HEK293 (cell line): ENCODE measurements at regions not wholly inside any gene's neighbourhood (a gene's known extent, or its start where the extent isn't known, plus 50 kb on each side); places are given as distances from the start of the nearest gene placed in this dataset.

Source experiments
- REPIN1 ChIP-seq: fragments of 450-650 bp; formaldehyde crosslinking; IDR thresholded peaks from 2 replicates; pipeline ENCODE4 v1.5.1; 2017; ENCODE audit warnings: missing biosample characterization, missing genetic modification characterization, low read depth
- REST ChIP-seq: fragments of 450-650 bp; formaldehyde crosslinking; IDR thresholded peaks from 2 replicates; pipeline ENCODE4 v1.5.1; 2016; ENCODE audit warnings: missing biosample characterization, missing genetic modification characterization
- SALL2 ChIP-seq: fragments of 450-650 bp; formaldehyde crosslinking; IDR thresholded peaks from 2 replicates; pipeline ENCODE4 v1.5.0; 2017; ENCODE audit warnings: missing biosample characterization, mild to moderate bottlenecking, missing genetic modification characterization, borderline replicate concordance
- SCRT2 ChIP-seq: fragments of 450-650 bp; formaldehyde crosslinking; IDR thresholded peaks from 2 replicates; pipeline ENCODE4 v1.5.1; 2016; ENCODE audit warnings: missing biosample characterization, missing genetic modification characterization
- ZNF174 ChIP-seq: fragments of 450-650 bp; formaldehyde crosslinking; IDR thresholded peaks from 2 replicates; pipeline ENCODE4 v1.5.0; 2017; ENCODE audit warnings: missing biosample characterization, mild to moderate bottlenecking, missing genetic modification characterization
- ZNF175 ChIP-seq: fragments of 450-650 bp; formaldehyde crosslinking; IDR thresholded peaks from 2 replicates; pipeline ENCODE4 v1.5.1; 2016; ENCODE audit warnings: missing biosample characterization, missing genetic modification characterization
- ZNF292 ChIP-seq: fragments of 450-650 bp; formaldehyde crosslinking; IDR thresholded peaks from 2 replicates; pipeline ENCODE4 v1.5.1; 2016; ENCODE audit warnings: low read depth, missing biosample characterization, missing genetic modification characterization, borderline replicate concordance
- ZNF544 ChIP-seq: fragments of 450-650 bp; formaldehyde crosslinking; IDR thresholded peaks from 2 replicates; pipeline ENCODE4 v1.5.0; 2017; ENCODE audit warnings: missing biosample characterization, missing genetic modification characterization
- ZNF629 ChIP-seq: fragments of 450-650 bp; formaldehyde crosslinking; IDR thresholded peaks from 2 replicates; pipeline ENCODE4 v1.5.1; 2017; ENCODE audit warnings: missing biosample characterization, missing genetic modification characterization
- ZNF664 ChIP-seq: fragments of 450-650 bp; formaldehyde crosslinking; IDR thresholded peaks from 2 replicates; pipeline ENCODE4 v1.5.1; 2016; ENCODE audit warnings: missing biosample characterization, missing genetic modification characterization
- TF ChIP-seq, protein P1 (sequence below): fragments of 450-650 bp; formaldehyde crosslinking; IDR thresholded peaks from 2 replicates; pipeline ENCODE4 v1.5.1; 2016; ENCODE audit warnings: missing biosample characterization, missing genetic modification characterization
- TF ChIP-seq, protein P2 (sequence below): fragments of 450-650 bp; formaldehyde crosslinking; IDR thresholded peaks from 2 replicates; pipeline ENCODE4 v1.5.1; 2017; ENCODE audit warnings: missing biosample characterization, missing genetic modification characterization
- TF ChIP-seq, protein P3 (sequence below): fragments of 450-650 bp; formaldehyde crosslinking; IDR thresholded peaks from 2 replicates; pipeline ENCODE4 v1.5.1; 2016; ENCODE audit warnings: missing biosample characterization, missing genetic modification characterization, low read depth

DNA sequence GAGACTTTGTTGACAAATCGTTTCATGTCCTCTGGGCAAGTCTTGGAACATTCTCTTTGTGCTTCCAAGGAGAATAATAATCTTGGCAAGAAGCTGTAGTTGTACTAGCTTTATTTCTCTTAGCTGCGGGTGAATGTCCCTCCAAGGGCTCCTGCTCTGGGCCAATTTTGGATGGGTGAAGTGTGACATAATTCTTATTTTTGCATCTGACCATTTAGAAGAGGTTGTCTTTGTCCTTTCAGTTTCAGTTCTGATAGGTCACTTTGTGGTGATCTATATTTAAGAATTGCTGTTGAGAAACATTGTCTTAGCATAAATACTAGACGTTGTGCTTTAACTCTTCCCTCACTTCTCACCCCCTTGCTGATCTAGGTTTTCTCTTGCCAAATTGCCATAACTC is 164.8 kb upstream of the RORA start:
- TF ChIP-seq ZNF544 (tag by site-specific recombination) (no peak), SALL2 (tag by site-specific recombination) (no peak), SCRT2 (tag by site-specific recombination) (no peak), ZNF664 (tag by site-specific recombination) (no peak), REST (no peak), ZNF175 (no peak), REPIN1 (no peak), ZNF174 (tag by site-specific recombination) (no peak), ZNF629 (tag by site-specific recombination) (no peak), ZNF292 (tag by site-specific recombination) (no peak)
- TF ChIP-seq, protein P1, sequence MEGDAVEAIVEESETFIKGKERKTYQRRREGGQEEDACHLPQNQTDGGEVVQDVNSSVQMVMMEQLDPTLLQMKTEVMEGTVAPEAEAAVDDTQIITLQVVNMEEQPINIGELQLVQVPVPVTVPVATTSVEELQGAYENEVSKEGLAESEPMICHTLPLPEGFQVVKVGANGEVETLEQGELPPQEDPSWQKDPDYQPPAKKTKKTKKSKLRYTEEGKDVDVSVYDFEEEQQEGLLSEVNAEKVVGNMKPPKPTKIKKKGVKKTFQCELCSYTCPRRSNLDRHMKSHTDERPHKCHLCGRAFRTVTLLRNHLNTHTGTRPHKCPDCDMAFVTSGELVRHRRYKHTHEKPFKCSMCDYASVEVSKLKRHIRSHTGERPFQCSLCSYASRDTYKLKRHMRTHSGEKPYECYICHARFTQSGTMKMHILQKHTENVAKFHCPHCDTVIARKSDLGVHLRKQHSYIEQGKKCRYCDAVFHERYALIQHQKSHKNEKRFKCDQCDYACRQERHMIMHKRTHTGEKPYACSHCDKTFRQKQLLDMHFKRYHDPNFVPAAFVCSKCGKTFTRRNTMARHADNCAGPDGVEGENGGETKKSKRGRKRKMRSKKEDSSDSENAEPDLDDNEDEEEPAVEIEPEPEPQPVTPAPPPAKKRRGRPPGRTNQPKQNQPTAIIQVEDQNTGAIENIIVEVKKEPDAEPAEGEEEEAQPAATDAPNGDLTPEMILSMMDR (tag by site-specific recombination): no peak
- TF ChIP-seq, protein P2, sequence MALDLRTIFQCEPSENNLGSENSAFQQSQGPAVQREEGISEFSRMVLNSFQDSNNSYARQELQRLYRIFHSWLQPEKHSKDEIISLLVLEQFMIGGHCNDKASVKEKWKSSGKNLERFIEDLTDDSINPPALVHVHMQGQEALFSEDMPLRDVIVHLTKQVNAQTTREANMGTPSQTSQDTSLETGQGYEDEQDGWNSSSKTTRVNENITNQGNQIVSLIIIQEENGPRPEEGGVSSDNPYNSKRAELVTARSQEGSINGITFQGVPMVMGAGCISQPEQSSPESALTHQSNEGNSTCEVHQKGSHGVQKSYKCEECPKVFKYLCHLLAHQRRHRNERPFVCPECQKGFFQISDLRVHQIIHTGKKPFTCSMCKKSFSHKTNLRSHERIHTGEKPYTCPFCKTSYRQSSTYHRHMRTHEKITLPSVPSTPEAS: no peak
- TF ChIP-seq, protein P3, sequence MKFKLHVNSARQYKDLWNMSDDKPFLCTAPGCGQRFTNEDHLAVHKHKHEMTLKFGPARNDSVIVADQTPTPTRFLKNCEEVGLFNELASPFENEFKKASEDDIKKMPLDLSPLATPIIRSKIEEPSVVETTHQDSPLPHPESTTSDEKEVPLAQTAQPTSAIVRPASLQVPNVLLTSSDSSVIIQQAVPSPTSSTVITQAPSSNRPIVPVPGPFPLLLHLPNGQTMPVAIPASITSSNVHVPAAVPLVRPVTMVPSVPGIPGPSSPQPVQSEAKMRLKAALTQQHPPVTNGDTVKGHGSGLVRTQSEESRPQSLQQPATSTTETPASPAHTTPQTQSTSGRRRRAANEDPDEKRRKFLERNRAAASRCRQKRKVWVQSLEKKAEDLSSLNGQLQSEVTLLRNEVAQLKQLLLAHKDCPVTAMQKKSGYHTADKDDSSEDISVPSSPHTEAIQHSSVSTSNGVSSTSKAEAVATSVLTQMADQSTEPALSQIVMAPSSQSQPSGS: no peak
